K562 (cell line): ENCODE measurements at regions not wholly inside any gene's neighbourhood (a gene's known extent, or its start where the extent isn't known, plus 50 kb on each side); places are given as distances from the start of the nearest gene placed in this dataset.

Source experiments
- ATAC-seq: fragments of 200-7000 bp; cut with Tn5 transposase; 3 replicates; pipeline ENCODE4 v1.9.1; 2020; ENCODE audit warnings: moderate library complexity
- BruUV-seq: library from RNA; stranded (reverse); fragments of 400-500 nt; replicated peaks from 2 replicates; lab custom pipeline; 2021; lab: Mats Ljungman, UMichigan
- CTCF ChIA-PET: fragments of 300-600 bp; formaldehyde crosslinking; extraction: SDS; loops from one replicate; lab custom pipeline; 2021; ENCODE audit warnings: low intra/inter-chr PET ratio; lab: Yijun Ruan, JAX
- POLR2A ChIA-PET: fragments of 300-600, 350-650 bp; sonication (Branson Sonifier 250); formaldehyde crosslinking; extraction: SDS; loops from one replicate; lab custom pipeline; 2021; ENCODE audit warnings: antibody characterized with exemption, inconsistent platforms; lab: Yijun Ruan, JAX
- DNase-seq, 4 experiments: peaks; one replicate each; pipeline versions ENCODE4 v3.0.0 to v3.0.0-alpha.2; 2011 to 2018; ENCODE audit warnings: low spot score in 3 of 4, mixed read lengths in 3 of 4; ENCODE audit errors: extremely low read depth in 1 of 4
- FAIRE-seq: peaks from 2 replicates; lab custom pipeline; 2011; peaks lifted over from hg19 to GRCh38; lab: Jason Lieb, UNC
- H2AFZ ChIP-seq: 2 replicates; pipeline ENCODE4 v1.6.0; 2011; ENCODE audit warnings: low read depth, low read length, control low read depth, inconsistent platforms
- H3K27ac ChIP-seq: fragments of 200-600 bp; 3 replicates; pipeline ENCODE4 v1.8.0; 2011; ENCODE audit warnings: low read depth, mild to moderate bottlenecking, control low read depth, inconsistent platforms, low read length, moderate library complexity, mixed read lengths; ENCODE audit errors: extremely low read depth
- H3K27me3 ChIP-seq, 2 experiments: fragments of 300-600 bp in 1 of 2; 2 replicates in 1 of 2; 3 replicates in 1 of 2; pipeline versions ENCODE4 v1.6.0 to v1.8.0; 2011; ENCODE audit warnings: inconsistent platforms in 2 of 2, low read length in 2 of 2, mild to moderate bottlenecking in 1 of 2, mixed read lengths in 1 of 2, moderate library complexity in 1 of 2; ENCODE audit not compliant: control insufficient read depth in 2 of 2, insufficient read depth in 2 of 2
- H3K36me3 ChIP-seq: fragments of 300-600 bp; 3 replicates; pipeline ENCODE4 v1.8.0; 2011; ENCODE audit warnings: mild to moderate bottlenecking, low read length, inconsistent platforms; ENCODE audit not compliant: control insufficient read depth, insufficient read depth
- H3K4me1 ChIP-seq, 2 experiments: fragments of 200-600 bp in 1 of 2; replicated peaks in 1 of 2; 2 replicates in 1 of 2; 3 replicates in 1 of 2; pipeline versions ENCODE4 v1.5.1 to v1.8.0; 2011; ENCODE audit warnings: inconsistent platforms in 2 of 2, low read length in 2 of 2, mild to moderate bottlenecking in 1 of 2, mixed read lengths in 1 of 2, moderate library complexity in 1 of 2; ENCODE audit not compliant: control insufficient read depth in 2 of 2, insufficient read depth in 2 of 2
- H3K4me2 ChIP-seq: 2 replicates; pipeline ENCODE4 v1.6.1; 2011; ENCODE audit warnings: low read length, control low read depth, inconsistent platforms, mixed read lengths; ENCODE audit not compliant: insufficient read depth
- H3K4me3 ChIP-seq: fragments of 200-600 bp; sonication (generic), shearing (Covaris generic); 2 replicates; pipeline ENCODE4 v1.5.1; 2016; ENCODE audit warnings: control low read depth, inconsistent platforms
- H3K79me2 ChIP-seq: fragments of 200-600 bp; 3 replicates; pipeline ENCODE4 v1.8.0; 2011; ENCODE audit warnings: low read length, inconsistent platforms; ENCODE audit not compliant: control insufficient read depth, insufficient read depth
- H3K9ac ChIP-seq, 2 experiments: 2 replicates each; pipeline versions ENCODE4 v1.6.0 to v1.6.1; 2011; ENCODE audit warnings: low read depth in 2 of 2, low read length in 2 of 2, control low read depth in 1 of 2, inconsistent platforms in 1 of 2, mild to moderate bottlenecking in 1 of 2, mixed read lengths in 1 of 2; ENCODE audit not compliant: insufficient read depth in 1 of 2
- H3K9me1 ChIP-seq: one replicate; pipeline ENCODE4 v1.6.0; 2011; ENCODE audit warnings: inconsistent platforms, mild to moderate bottlenecking, low read length, moderate library complexity; ENCODE audit not compliant: control insufficient read depth, insufficient read depth
- H3K9me3 ChIP-seq: replicated peaks from 2 replicates; pipeline ENCODE4 v1.5.1; 2011; ENCODE audit warnings: low read depth, low read length, inconsistent platforms; ENCODE audit not compliant: control insufficient read depth, insufficient read depth
- H4K20me1 ChIP-seq: replicated peaks from 2 replicates; pipeline ENCODE4 v1.6.1; 2011; ENCODE audit warnings: low read length, inconsistent platforms, mixed read lengths; ENCODE audit not compliant: control insufficient read depth, insufficient read depth
- CLOCK ChIP-seq: fragments of 250-450 bp; sonication (Bioruptor Pico); IDR thresholded peaks from 2 replicates; pipeline ENCODE4 v1.4.0; 2020; ENCODE audit warnings: mild to moderate bottlenecking, moderate library complexity, borderline replicate concordance
- HEY1 ChIP-seq: fragments of 250-450 bp; sonication (Bioruptor Pico); IDR thresholded peaks from 2 replicates; pipeline ENCODE4 v1.5.0; 2020; ENCODE audit warnings: mild to moderate bottlenecking, moderate library complexity, borderline replicate concordance
- LEF1 ChIP-seq: fragments of 450-650 bp; IDR thresholded peaks from 2 replicates; pipeline ENCODE4 v1.6.1; 2016; ENCODE audit warnings: mild to moderate bottlenecking
- MCM3 ChIP-seq: fragments of 450-650 bp; IDR thresholded peaks from 2 replicates; pipeline ENCODE4 v1.6.1; 2016
- NKRF ChIP-seq: fragments of 450-650 bp; IDR thresholded peaks from 2 replicates; pipeline ENCODE4 v1.6.1; 2016; ENCODE audit warnings: borderline replicate concordance
- ZNF444 ChIP-seq: fragments of 250-450 bp; sonication (Bioruptor Pico); IDR thresholded peaks from 2 replicates; pipeline ENCODE4 v1.4.0; 2020; ENCODE audit warnings: mild to moderate bottlenecking, moderate library complexity
- WGBS: fragments of 100-300 bp; shearing (Covaris generic); methylation state at CpG from one replicate; pipeline ENCODE4 v1.1.6; 2016; ENCODE audit warnings: low coverage, mixed read lengths; ENCODE audit not compliant: insufficient coverage; ENCODE audit errors: missing lambda C conversion rate; 5-methylcytosine and 5-hydroxymethylcytosine counted together
- in situ Hi-C: fragments of 300-500 bp; cut with MboI; formaldehyde crosslinking; loops from 4 replicates; pipeline ENCODE4 v1.15.0; 2018; ENCODE audit warnings: inconsistent platforms, mixed read lengths
- intact Hi-C: fragments of 100-400 bp; cut with micrococcal nuclease; formaldehyde crosslinking; loops from 2 replicates; pipeline ENCODE4 v1.14.2; 2022
- TF ChIP-seq, protein P1 (sequence below): sonication (generic); formaldehyde crosslinking; IDR thresholded peaks from 2 replicates; pipeline ENCODE4 v1.8.0; 2022; ENCODE audit warnings: mild to moderate bottlenecking, missing genetic modification reagents
- TF ChIP-seq, protein P2 (sequence below): sonication (generic); formaldehyde crosslinking; IDR thresholded peaks from 2 replicates; pipeline ENCODE4 v1.8.0; 2022; ENCODE audit warnings: mild to moderate bottlenecking, low read depth, missing genetic modification reagents
- TF ChIP-seq, protein P3 (sequence below): sonication (generic); formaldehyde crosslinking; IDR thresholded peaks from 2 replicates; pipeline ENCODE4 v1.8.0; 2022; ENCODE audit warnings: missing genetic modification reagents, mild to moderate bottlenecking, borderline replicate concordance

DNA sequence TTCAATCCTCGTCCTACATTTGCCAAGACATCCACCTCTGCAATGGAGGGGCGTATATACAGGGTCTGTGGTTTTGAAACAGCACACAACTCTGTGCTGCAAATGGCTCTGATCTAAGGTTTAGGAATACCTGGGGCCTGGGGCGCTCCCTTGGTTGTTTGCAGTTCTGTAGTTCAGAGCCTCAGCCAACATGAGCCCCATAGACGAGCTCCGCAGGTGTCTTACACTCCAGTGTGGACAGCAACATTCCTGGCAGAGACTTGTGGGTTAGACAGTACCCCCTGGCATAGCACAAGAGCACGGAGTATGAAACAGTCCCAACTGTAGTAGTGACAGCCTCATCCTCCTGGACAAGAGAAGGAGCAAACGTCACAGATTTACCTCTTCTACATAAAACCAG, 120.3 kb upstream of the BARHL2 start:
- intact Hi-C loops: no loop called here
- Histone ChIP-seq H3K4me3 (no peak overlapping the region), H3K4me2 (no peak overlapping the region), H4K20me1 (no peaks in the 10 kb centered on the region), H3K79me2 (peaks cover 16% of the 10 kb centered on the region; the same call in 1 of the 3 replicates), H3K27me3 (no peaks in the 10 kb centered on the region), H3K36me3 (peaks cover 28% of the 10 kb centered on the region), H3K27ac (no peak overlapping the region), H3K9me1 (no peaks in the 10 kb centered on the region), H3K9me3 (no peaks in the 10 kb centered on the region; the same call in 1 of the 2 replicates), H2AFZ (no peak overlapping the region), H3K9ac (no peak overlapping the region), H3K4me1 (peaks cover under 1 to 12% of the 10 kb centered on the region in 2 experiments; a peak in 2 of 5 replicates)
- WGBS: 94% methylated on average over 6 of the region's 7 CpGs
- ATAC-seq (no peak), FAIRE-seq (no peak), DNase-seq (no peak)
- in situ Hi-C loops: no loop called here
- no TSS peak for BruUV-seq
- POLR2A ChIA-PET: no interaction called here
- no peak for TF ChIP-seq CLOCK (CRISPR knock-in tag)
- no peak for TF ChIP-seq NKRF
- no peak for TF ChIP-seq HEY1 (CRISPR knock-in tag)
- no peak for TF ChIP-seq MCM3
- TF ChIP-seq, protein P1, sequence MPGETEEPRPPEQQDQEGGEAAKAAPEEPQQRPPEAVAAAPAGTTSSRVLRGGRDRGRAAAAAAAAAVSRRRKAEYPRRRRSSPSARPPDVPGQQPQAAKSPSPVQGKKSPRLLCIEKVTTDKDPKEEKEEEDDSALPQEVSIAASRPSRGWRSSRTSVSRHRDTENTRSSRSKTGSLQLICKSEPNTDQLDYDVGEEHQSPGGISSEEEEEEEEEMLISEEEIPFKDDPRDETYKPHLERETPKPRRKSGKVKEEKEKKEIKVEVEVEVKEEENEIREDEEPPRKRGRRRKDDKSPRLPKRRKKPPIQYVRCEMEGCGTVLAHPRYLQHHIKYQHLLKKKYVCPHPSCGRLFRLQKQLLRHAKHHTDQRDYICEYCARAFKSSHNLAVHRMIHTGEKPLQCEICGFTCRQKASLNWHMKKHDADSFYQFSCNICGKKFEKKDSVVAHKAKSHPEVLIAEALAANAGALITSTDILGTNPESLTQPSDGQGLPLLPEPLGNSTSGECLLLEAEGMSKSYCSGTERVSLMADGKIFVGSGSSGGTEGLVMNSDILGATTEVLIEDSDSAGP: no peak
- TF ChIP-seq, protein P2, sequence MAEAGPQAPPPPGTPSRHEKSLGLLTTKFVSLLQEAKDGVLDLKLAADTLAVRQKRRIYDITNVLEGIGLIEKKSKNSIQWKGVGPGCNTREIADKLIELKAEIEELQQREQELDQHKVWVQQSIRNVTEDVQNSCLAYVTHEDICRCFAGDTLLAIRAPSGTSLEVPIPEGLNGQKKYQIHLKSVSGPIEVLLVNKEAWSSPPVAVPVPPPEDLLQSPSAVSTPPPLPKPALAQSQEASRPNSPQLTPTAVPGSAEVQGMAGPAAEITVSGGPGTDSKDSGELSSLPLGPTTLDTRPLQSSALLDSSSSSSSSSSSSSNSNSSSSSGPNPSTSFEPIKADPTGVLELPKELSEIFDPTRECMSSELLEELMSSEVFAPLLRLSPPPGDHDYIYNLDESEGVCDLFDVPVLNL (CRISPR knock-in tag): no peak
- no peak for TF ChIP-seq ZNF444 (CRISPR knock-in tag)
- TF ChIP-seq, protein P3, sequence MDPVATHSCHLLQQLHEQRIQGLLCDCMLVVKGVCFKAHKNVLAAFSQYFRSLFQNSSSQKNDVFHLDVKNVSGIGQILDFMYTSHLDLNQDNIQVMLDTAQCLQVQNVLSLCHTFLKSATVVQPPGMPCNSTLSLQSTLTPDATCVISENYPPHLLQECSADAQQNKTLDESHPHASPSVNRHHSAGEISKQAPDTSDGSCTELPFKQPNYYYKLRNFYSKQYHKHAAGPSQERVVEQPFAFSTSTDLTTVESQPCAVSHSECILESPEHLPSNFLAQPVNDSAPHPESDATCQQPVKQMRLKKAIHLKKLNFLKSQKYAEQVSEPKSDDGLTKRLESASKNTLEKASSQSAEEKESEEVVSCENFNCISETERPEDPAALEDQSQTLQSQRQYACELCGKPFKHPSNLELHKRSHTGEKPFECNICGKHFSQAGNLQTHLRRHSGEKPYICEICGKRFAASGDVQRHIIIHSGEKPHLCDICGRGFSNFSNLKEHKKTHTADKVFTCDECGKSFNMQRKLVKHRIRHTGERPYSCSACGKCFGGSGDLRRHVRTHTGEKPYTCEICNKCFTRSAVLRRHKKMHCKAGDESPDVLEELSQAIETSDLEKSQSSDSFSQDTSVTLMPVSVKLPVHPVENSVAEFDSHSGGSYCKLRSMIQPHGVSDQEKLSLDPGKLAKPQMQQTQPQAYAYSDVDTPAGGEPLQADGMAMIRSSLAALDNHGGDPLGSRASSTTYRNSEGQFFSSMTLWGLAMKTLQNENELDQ (CRISPR knock-in tag): no peak
- TF ChIP-seq LEF1: no peak
- CTCF ChIA-PET: no interaction called here
